ENCODE measurements at regions not wholly inside any gene's neighbourhood (a gene's known extent, or its start where the extent isn't known, plus 50 kb on each side); places are given as distances from the start of the nearest gene placed in this dataset.
"Not testable (repeated sequence)": the region's sequence is repeated elsewhere in the genome, so short reads cannot be mapped to it uniquely, and the experiment has no call there.

DNA sequence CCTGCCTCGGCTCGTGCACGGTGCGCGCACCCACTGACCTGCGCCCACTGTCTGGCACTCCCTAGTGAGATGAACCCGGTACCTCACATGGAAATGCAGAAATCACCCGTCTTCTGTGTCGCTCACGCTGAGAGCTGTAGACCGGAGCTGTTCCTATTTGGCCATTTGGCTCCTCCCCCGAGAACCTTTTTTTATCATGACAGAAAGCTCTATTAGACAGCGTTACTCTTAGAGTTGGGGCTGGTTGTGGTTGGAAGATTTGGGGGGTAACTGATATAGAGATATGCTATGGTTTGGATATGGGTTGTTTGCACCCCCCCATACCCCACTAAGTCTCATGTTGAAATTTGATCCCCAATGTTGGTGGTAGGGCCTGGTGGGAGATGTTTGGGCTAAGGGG is 226.2 kb downstream of the LRRC70 start:
- TF ChIP-seq, protein P1, sequence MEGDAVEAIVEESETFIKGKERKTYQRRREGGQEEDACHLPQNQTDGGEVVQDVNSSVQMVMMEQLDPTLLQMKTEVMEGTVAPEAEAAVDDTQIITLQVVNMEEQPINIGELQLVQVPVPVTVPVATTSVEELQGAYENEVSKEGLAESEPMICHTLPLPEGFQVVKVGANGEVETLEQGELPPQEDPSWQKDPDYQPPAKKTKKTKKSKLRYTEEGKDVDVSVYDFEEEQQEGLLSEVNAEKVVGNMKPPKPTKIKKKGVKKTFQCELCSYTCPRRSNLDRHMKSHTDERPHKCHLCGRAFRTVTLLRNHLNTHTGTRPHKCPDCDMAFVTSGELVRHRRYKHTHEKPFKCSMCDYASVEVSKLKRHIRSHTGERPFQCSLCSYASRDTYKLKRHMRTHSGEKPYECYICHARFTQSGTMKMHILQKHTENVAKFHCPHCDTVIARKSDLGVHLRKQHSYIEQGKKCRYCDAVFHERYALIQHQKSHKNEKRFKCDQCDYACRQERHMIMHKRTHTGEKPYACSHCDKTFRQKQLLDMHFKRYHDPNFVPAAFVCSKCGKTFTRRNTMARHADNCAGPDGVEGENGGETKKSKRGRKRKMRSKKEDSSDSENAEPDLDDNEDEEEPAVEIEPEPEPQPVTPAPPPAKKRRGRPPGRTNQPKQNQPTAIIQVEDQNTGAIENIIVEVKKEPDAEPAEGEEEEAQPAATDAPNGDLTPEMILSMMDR (conservative IDR thresholded peaks at IDR 0.05; ENCODE audit: low read depth, low read length) = not testable (repeated sequence)
- TF ChIP-seq, protein P2, sequence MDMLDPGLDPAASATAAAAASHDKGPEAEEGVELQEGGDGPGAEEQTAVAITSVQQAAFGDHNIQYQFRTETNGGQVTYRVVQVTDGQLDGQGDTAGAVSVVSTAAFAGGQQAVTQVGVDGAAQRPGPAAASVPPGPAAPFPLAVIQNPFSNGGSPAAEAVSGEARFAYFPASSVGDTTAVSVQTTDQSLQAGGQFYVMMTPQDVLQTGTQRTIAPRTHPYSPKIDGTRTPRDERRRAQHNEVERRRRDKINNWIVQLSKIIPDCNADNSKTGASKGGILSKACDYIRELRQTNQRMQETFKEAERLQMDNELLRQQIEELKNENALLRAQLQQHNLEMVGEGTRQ (IDR thresholded peaks at IDR 0.05; ENCODE audit: low read depth, low read length) = not testable (repeated sequence)
- TF ChIP-seq POLR2A (IDR thresholded peaks at IDR 0.05; ENCODE audit: low read depth, low read length); RCOR1 (IDR thresholded peaks at IDR 0.05; ENCODE audit: insufficient replicate concordance, low read length); RAD21 (IDR thresholded peaks at IDR 0.05; ENCODE audit: low read length); MAFK (IDR thresholded peaks at IDR 0.05; ENCODE audit: low read depth, low read length); CEBPB (IDR thresholded peaks at IDR 0.05; ENCODE audit: low read depth, low read length); MAZ (IDR thresholded peaks at IDR 0.05; ENCODE audit: borderline replicate concordance, low read depth, low read length); BHLHE40 (IDR thresholded peaks at IDR 0.05; ENCODE audit: low read depth, low read length); RFX5 (IDR thresholded peaks at IDR 0.05; ENCODE audit: low read depth, low read length); FOS (IDR thresholded peaks at IDR 0.05; ENCODE audit: low read depth, low read length): not testable (repeated sequence)
- TF ChIP-seq, protein P3, sequence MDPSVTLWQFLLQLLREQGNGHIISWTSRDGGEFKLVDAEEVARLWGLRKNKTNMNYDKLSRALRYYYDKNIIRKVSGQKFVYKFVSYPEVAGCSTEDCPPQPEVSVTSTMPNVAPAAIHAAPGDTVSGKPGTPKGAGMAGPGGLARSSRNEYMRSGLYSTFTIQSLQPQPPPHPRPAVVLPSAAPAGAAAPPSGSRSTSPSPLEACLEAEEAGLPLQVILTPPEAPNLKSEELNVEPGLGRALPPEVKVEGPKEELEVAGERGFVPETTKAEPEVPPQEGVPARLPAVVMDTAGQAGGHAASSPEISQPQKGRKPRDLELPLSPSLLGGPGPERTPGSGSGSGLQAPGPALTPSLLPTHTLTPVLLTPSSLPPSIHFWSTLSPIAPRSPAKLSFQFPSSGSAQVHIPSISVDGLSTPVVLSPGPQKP (IDR thresholded peaks at IDR 0.05; ENCODE audit: borderline replicate concordance, low read depth, low read length) = not testable (repeated sequence)

Data from IMR-90 (cell line).